ENCODE measurements at regions not wholly inside any gene's neighbourhood (a gene's known extent, or its start where the extent isn't known, plus 50 kb on each side); places are given as distances from the start of the nearest gene placed in this dataset.

DNA sequence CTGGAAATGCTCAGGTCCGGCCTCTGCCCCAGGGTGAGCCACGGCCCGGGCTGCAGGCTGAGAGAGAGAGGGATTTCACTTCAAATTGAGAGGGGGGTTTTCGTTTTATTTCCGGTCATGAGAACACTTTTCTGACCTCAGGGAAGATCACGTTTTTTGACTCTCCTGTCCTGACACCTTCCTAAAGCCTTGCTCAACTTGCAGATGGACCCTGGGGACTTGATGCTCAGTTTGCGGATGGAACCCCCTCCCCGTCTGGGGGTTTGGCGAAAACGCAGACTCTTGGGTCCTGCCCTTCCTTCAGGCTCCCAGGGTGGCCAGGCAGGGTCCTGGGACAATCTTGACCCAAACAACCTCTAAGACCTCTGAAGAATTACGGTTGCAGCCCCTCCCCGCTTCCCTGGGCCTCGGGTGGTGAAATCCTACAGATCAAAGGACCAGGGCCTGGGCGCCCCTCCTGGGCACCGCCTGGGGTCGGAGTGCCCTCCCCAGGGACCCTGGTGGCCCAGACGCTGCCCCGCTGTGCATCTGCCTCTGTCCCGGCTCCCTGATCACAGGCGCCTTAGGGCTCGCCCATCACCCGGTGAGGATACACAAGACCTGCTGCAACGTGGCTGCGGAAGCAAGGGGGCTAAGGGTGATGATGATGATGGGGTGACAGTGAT lies 148.2 kb downstream of the ERMARD start:
- no peak overlapping the region for H3K4me3 ChIP-seq (ENCODE audit: low read length)
- TF ChIP-seq, protein P1, sequence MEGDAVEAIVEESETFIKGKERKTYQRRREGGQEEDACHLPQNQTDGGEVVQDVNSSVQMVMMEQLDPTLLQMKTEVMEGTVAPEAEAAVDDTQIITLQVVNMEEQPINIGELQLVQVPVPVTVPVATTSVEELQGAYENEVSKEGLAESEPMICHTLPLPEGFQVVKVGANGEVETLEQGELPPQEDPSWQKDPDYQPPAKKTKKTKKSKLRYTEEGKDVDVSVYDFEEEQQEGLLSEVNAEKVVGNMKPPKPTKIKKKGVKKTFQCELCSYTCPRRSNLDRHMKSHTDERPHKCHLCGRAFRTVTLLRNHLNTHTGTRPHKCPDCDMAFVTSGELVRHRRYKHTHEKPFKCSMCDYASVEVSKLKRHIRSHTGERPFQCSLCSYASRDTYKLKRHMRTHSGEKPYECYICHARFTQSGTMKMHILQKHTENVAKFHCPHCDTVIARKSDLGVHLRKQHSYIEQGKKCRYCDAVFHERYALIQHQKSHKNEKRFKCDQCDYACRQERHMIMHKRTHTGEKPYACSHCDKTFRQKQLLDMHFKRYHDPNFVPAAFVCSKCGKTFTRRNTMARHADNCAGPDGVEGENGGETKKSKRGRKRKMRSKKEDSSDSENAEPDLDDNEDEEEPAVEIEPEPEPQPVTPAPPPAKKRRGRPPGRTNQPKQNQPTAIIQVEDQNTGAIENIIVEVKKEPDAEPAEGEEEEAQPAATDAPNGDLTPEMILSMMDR (conservative IDR thresholded peaks at IDR 0.05; ENCODE audit: low read depth, low read length): no peak
- DNase-seq (ENCODE audit: low read depth): no peak

DNA sequence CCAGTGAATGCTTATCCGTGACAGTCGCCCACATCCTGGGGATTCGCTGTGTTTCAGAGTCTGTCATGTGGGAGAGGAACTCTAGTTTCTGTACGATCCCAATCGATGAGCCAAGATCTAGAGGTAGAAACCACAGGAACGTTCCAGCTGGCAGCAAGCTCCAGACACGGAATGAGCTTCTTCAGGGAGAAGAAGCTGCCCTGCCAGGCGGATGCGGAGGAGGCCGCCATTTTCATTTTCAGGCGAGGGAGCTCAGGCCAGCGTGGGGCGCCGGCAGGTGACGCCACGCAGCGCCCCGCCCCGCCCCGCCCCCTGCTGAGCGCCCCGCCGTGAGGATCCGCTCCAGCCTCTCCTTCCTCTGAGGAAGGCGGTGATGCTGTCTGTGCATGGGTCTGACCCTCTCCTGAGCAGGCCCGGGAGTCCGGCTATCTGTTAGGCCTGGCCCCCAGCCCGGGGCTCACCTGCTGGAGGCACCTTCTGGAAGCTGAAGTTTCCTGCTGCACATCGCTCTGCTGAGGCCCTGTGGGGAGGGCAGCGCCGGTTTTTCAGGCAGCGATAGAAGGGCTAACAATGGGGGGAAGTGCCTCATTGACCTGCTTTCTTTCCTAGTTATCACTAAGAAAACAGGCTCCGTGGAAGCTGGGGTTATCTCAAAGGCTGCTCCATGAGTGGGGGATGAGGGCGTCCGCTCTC lies 147.5 kb downstream of the ERMARD start:
- DNase-seq (ENCODE audit: low read depth): no peak
- H3K4me3 ChIP-seq (ENCODE audit: low read length): no peak overlapping the region
- TF ChIP-seq, protein P1 (conservative IDR thresholded peaks at IDR 0.05; ENCODE audit: low read depth, low read length): no peak

DNA sequence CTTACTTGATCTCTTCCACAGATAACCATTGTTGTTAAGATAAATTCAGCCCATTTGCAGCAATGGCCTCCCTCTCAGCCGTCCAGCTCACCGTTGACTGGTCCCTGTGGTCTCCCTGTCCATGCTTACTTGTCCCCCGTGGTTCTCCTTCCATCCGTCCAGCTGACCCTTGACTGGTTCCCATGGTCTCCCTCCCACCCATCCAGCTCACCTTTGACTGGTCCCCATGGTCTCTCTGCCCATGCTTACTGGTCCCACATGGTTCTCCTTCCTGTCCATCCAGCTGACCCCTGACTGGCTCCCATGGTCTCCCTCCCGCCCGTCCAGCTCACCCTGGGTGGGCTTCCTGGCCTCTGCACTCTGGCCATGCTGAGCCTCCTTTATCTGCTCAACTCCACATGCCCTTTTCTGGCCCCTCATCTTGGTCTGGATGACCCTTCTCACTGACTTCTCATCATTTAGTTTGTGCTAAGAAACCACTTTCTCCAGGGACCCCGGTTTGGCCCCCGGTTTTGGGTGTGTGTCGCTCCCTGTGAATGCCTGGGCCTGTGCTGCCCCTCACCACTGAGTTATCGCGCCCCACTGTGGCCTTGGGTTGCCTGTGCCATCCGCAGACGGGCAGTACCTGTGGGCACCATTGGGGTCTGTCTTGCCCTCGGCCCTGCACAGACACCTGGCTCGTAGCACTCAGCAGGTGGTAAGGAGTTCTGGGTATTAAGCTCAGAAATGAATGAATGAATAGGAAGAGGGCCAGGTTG lies 146.4 kb downstream of the ERMARD start:
- TF ChIP-seq, protein P1 (conservative IDR thresholded peaks at IDR 0.05; ENCODE audit: low read depth, low read length): no peak
- DNase-seq (ENCODE audit: low read depth): no peak
- H3K4me3 ChIP-seq (ENCODE audit: low read length): no peak overlapping the region

DNA sequence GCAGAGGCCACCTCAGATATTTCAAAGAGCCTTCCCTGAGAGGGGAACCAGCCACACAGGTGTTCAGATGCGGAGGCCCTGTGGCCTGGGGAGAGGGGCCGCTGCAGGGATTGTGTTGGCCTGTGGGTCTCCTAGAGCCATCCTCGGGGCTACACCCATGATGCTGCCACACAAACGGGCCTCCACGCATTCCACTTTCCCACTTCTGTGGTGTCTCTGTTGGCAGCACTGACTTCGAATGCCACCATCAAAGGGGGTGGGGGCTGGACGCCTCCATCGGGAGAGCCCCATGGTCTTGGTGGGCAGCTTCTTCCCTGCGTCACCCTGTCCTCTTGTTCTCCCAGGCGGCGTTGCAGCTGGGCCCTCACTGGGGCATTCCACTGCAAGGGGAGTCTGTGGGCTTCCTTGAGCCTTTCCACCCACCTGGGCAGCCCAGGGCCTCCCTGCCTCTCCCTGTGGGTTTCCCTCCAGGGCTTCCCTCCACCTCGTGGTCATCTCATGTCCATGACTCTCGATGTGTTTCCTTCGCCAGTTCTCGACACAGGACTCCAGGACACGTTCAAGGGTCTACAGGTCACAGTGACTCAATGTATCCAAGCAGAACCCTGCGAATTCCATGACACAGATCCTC lies 145.5 kb downstream of the ERMARD start:
- DNase-seq (ENCODE audit: low read depth): no peak
- H3K4me3 ChIP-seq (ENCODE audit: low read length): no peak overlapping the region
- TF ChIP-seq, protein P1 (conservative IDR thresholded peaks at IDR 0.05; ENCODE audit: low read depth, low read length): no peak

DNA sequence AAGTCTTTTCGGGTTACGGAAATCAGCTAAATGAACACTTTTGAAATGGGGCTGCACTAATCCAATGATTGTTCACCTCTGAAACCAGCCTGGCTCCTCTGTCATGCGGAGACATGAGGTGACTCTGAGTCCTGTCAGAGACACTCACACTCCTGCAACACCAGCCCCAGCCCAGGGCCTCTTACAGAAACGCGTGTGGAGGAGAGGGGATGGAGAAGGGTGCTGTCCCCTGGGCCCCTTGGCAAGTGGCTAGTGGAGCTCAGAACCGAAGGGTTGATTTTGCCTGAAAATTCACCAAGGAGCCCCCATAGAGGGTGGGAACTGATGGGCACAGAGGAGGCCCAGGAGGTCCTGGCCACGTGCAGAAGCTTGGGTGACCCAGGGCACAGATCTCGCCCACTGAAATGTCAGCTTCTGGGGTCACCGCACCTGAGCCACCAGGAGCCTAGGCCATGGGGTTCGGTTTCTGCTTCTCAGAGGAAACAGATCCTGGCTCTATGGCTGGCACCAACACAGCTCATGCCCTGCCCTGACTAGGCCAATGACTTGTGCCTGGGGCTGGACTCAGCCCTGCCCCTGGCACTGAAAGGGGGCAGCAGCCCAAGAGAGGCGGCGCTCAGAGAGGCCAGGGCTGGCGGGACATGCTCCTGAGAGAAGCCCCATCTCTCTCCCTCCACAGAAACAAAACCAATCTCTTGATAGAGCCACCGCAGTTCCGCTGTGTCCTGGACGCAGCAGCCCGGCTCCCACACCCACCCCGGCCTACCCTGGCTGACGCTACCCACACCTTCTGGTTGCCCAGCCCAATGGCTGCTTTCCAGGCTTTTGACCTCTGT lies 144.7 kb downstream of the ERMARD start:
- TF ChIP-seq, protein P1 (conservative IDR thresholded peaks at IDR 0.05; ENCODE audit: low read depth, low read length): no peak
- no peak overlapping the region for H3K4me3 ChIP-seq (ENCODE audit: low read length)
- no peak for DNase-seq (ENCODE audit: low read depth)

DNA sequence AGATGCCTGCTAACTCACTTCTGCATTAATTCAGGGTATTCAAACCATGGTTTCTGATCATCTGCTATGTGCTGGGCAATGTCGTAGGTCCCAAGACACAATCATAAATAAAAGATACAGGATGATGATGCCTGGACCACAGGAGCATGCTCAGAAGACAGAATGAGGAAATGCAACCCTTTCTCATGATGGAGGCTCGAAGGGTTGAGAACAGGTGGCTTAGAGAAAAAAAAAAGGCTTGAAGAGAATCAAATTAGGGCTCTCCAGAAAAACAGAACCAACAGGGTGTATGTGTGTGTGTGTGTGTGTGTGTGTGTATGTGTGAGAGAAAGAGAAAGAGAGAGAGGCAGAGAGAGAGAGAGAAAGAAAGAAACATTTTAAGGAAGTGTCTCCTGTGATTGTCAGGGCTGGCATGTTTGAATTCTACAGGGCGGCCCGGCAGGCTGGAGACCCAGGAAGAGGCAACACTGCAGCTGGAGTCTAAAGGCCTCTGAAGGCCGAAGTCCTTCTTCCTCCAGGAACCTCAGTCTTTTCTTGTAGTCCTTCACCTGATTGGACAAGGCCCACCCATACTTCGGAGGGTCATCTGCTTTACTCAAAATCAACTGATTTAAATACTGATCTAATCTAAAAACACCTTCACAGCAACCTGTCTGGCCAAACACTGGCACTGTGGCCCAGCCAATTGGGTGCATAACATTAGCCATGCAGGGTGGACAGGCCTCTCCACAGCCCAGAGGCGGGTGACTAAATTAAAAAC lies 143.8 kb downstream of the ERMARD start:
- no peak for DNase-seq (ENCODE audit: low read depth)
- H3K4me3 ChIP-seq (ENCODE audit: low read length): no peak overlapping the region
- TF ChIP-seq, protein P1 (conservative IDR thresholded peaks at IDR 0.05; ENCODE audit: low read depth, low read length): no peak

All from retinal pigment epithelial cell (primary cell).